ENCODE measurements at regions not wholly inside any gene's neighbourhood (a gene's known extent, or its start where the extent isn't known, plus 50 kb on each side); places are given as distances from the start of the nearest gene placed in this dataset.
A peak's percentile ranks its signal among the peaks of the same experiment; 100 is the strongest.

GRCh38 chr16:26765087-26765486 lies 301.6 kb upstream of the C16orf82 start:
- 2% methylated on average over 4 of the region's 4 CpGs for WGBS (ENCODE audit: insufficient coverage, low coverage, missing lambda C conversion rate)
- in situ Hi-C loops (cut with MboI), result no loop called here
- H3K9me3 ChIP-seq (replicated peaks; ENCODE audit: control insufficient read depth, insufficient read depth, low read depth, low read length), result no peaks in the 10 kb centered on the region
- H3K9me1 ChIP-seq (ENCODE audit: control insufficient read depth, insufficient read depth, low read length), result no peaks in the 10 kb centered on the region
- no peak overlapping the region for H3K4me2 ChIP-seq (ENCODE audit: insufficient read depth, low read length)
- no peaks in the 10 kb centered on the region for H3K27me3 ChIP-seq (ENCODE audit: control insufficient read depth in 2 of 2, insufficient read depth in 2 of 2, low read length in 2 of 2)
- no TSS peak for BruUV-seq (replicated peaks)
- ChIA-PET CTCF (ENCODE audit: low intra/inter-chr PET ratio) (no interaction called here), POLR2A (no interaction called here)
- DNase-seq (ENCODE audit: extremely low read depth in 1 of 4, low spot score in 3 of 4) (peak; percentile 22 to 56 (median 40)), FAIRE-seq (peak; percentile 6), ATAC-seq (peak; percentile 91)
- no peak overlapping the region for H3K4me3 ChIP-seq
- no peak overlapping the region for H2AFZ ChIP-seq (ENCODE audit: low read depth, low read length)
- H3K36me3 ChIP-seq (ENCODE audit: control insufficient read depth, insufficient read depth, low read length), result no peaks in the 10 kb centered on the region
- H4K20me1 ChIP-seq (replicated peaks; ENCODE audit: control insufficient read depth, insufficient read depth, low read length), result no peaks in the 10 kb centered on the region
- no peaks in the 10 kb centered on the region for H3K4me1 ChIP-seq (replicated peaks in 1 of 2; ENCODE audit: control insufficient read depth in 2 of 2, insufficient read depth in 2 of 2, low read length in 2 of 2)
- H3K79me2 ChIP-seq (ENCODE audit: control insufficient read depth, insufficient read depth, low read length), result no peaks in the 10 kb centered on the region
- no peak overlapping the region for H3K27ac ChIP-seq (ENCODE audit: extremely low read depth, low read depth, low read length)
- intact Hi-C loops (cut with micrococcal nuclease), result no loop called here
- TF ChIP-seq ZNF354B (CRISPR knock-in tag; IDR thresholded peaks at IDR 0.05) (no peak), ZBTB26 (CRISPR knock-in tag; IDR thresholded peaks at IDR 0.05) (no peak), FOXK1 (CRISPR knock-in tag; IDR thresholded peaks at IDR 0.05; ENCODE audit: borderline replicate concordance) (no peak), CTCF (IDR thresholded peaks at IDR 0.05 in 2 of 3, conservative IDR thresholded peaks at IDR 0.05 in 1 of 3; ENCODE audit: insufficient read depth in 2 of 3, low read depth in 1 of 3, low read length in 3 of 3) (peak; percentile 25 to 31 (median 27); a peak in 3 of 6 replicates), MCM5 (IDR thresholded peaks at IDR 0.05; ENCODE audit: low read depth) (no peak), ZNF75A (CRISPR knock-in tag; IDR thresholded peaks at IDR 0.05) (no peak), ZNF184 (CRISPR knock-in tag; IDR thresholded peaks at IDR 0.05) (no peak), SPI1 (IDR thresholded peaks at IDR 0.05; ENCODE audit: borderline replicate concordance, low read depth, low read length) (peak; percentile 69)
- no peak overlapping the region for H3K9ac ChIP-seq (ENCODE audit: insufficient read depth in 1 of 2, low read depth in 2 of 2, low read length in 2 of 2)
